WTC11 (cell line): ENCODE measurements at regions not wholly inside any gene's neighbourhood (a gene's known extent, or its start where the extent isn't known, plus 50 kb on each side); places are given as distances from the start of the nearest gene placed in this dataset.

Source experiments
- CREB1 ChIP-seq: sonication (generic); formaldehyde crosslinking; IDR thresholded peaks from 2 replicates; pipeline ENCODE4 v1.8.0; 2023; ENCODE audit warnings: mild to moderate bottlenecking, missing genetic modification reagents
- ESRRA ChIP-seq: sonication (generic); formaldehyde crosslinking; IDR thresholded peaks from 2 replicates; pipeline ENCODE4 v1.8.1; 2022; ENCODE audit warnings: mild to moderate bottlenecking, missing genetic modification reagents, borderline replicate concordance
- JUN ChIP-seq: sonication (generic); formaldehyde crosslinking; IDR thresholded peaks from 2 replicates; pipeline ENCODE4 v1.8.0; 2023; ENCODE audit warnings: mild to moderate bottlenecking, missing genetic modification reagents
- KAT7 ChIP-seq: sonication (generic); formaldehyde crosslinking; IDR thresholded peaks from 2 replicates; pipeline ENCODE4 v1.8.1; 2023; ENCODE audit warnings: missing genetic modification reagents, mild to moderate bottlenecking, borderline replicate concordance
- SP1 ChIP-seq: sonication (generic); formaldehyde crosslinking; conservative IDR thresholded peaks from 2 replicates; pipeline ENCODE4 v1.8.1; 2022; ENCODE audit warnings: missing genetic modification reagents
- ZNF219 ChIP-seq: sonication (generic); formaldehyde crosslinking; IDR thresholded peaks from 2 replicates; pipeline ENCODE4 v1.8.0; 2023; ENCODE audit warnings: missing genetic modification reagents, mild to moderate bottlenecking, borderline replicate concordance
- TF ChIP-seq, protein P1 (sequence below): sonication (generic); formaldehyde crosslinking; IDR thresholded peaks from 2 replicates; pipeline ENCODE4 v1.8.0; 2022; ENCODE audit warnings: missing genetic modification reagents
- TF ChIP-seq, protein P2 (sequence below): fragments of 200-600 bp; IDR thresholded peaks from 2 replicates; pipeline ENCODE4 v1.8.0; 2022; ENCODE audit warnings: antibody characterized with exemption
- TF ChIP-seq, protein P3 (sequence below): fragments of 250-450 bp; sonication (Bioruptor Pico); IDR thresholded peaks from 2 replicates; pipeline ENCODE4 v1.9.0; 2021; ENCODE audit warnings: mild to moderate bottlenecking, borderline replicate concordance

DNA sequence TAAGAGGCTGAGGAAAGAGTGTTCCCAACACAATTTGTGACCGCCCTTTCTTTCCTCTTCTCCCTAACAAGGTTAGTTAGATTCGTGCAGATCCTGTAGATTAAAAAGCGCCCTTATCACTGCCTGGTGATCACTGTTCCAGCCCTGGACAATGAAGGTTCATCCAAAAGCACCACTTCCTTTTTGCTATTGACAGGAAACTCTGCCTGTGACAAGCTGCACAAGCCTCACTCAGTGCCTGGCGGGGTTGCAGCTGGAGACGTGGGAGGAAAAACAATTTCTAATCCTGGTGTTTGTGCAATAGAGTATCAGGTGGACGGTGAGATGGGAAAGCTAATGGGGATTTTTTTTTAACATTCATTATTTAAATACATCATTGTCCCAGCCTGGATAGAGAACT is 105.9 kb upstream of the CAV2 start:
- TF ChIP-seq, protein P1, sequence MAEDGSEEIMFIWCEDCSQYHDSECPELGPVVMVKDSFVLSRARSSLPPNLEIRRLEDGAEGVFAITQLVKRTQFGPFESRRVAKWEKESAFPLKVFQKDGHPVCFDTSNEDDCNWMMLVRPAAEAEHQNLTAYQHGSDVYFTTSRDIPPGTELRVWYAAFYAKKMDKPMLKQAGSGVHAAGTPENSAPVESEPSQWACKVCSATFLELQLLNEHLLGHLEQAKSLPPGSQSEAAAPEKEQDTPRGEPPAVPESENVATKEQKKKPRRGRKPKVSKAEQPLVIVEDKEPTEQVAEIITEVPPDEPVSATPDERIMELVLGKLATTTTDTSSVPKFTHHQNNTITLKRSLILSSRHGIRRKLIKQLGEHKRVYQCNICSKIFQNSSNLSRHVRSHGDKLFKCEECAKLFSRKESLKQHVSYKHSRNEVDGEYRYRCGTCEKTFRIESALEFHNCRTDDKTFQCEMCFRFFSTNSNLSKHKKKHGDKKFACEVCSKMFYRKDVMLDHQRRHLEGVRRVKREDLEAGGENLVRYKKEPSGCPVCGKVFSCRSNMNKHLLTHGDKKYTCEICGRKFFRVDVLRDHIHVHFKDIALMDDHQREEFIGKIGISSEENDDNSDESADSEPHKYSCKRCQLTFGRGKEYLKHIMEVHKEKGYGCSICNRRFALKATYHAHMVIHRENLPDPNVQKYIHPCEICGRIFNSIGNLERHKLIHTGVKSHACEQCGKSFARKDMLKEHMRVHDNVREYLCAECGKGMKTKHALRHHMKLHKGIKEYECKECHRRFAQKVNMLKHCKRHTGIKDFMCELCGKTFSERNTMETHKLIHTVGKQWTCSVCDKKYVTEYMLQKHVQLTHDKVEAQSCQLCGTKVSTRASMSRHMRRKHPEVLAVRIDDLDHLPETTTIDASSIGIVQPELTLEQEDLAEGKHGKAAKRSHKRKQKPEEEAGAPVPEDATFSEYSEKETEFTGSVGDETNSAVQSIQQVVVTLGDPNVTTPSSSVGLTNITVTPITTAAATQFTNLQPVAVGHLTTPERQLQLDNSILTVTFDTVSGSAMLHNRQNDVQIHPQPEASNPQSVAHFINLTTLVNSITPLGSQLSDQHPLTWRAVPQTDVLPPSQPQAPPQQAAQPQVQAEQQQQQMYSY (CRISPR knock-in tag), result no peak
- TF ChIP-seq, protein P2, sequence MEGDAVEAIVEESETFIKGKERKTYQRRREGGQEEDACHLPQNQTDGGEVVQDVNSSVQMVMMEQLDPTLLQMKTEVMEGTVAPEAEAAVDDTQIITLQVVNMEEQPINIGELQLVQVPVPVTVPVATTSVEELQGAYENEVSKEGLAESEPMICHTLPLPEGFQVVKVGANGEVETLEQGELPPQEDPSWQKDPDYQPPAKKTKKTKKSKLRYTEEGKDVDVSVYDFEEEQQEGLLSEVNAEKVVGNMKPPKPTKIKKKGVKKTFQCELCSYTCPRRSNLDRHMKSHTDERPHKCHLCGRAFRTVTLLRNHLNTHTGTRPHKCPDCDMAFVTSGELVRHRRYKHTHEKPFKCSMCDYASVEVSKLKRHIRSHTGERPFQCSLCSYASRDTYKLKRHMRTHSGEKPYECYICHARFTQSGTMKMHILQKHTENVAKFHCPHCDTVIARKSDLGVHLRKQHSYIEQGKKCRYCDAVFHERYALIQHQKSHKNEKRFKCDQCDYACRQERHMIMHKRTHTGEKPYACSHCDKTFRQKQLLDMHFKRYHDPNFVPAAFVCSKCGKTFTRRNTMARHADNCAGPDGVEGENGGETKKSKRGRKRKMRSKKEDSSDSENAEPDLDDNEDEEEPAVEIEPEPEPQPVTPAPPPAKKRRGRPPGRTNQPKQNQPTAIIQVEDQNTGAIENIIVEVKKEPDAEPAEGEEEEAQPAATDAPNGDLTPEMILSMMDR, result no peak
- no peak for TF ChIP-seq KAT7 (CRISPR knock-in tag)
- TF ChIP-seq ESRRA (CRISPR knock-in tag), result no peak
- no peak for TF ChIP-seq ZNF219 (CRISPR knock-in tag)
- TF ChIP-seq CREB1 (CRISPR knock-in tag), result no peak
- TF ChIP-seq, protein P3, sequence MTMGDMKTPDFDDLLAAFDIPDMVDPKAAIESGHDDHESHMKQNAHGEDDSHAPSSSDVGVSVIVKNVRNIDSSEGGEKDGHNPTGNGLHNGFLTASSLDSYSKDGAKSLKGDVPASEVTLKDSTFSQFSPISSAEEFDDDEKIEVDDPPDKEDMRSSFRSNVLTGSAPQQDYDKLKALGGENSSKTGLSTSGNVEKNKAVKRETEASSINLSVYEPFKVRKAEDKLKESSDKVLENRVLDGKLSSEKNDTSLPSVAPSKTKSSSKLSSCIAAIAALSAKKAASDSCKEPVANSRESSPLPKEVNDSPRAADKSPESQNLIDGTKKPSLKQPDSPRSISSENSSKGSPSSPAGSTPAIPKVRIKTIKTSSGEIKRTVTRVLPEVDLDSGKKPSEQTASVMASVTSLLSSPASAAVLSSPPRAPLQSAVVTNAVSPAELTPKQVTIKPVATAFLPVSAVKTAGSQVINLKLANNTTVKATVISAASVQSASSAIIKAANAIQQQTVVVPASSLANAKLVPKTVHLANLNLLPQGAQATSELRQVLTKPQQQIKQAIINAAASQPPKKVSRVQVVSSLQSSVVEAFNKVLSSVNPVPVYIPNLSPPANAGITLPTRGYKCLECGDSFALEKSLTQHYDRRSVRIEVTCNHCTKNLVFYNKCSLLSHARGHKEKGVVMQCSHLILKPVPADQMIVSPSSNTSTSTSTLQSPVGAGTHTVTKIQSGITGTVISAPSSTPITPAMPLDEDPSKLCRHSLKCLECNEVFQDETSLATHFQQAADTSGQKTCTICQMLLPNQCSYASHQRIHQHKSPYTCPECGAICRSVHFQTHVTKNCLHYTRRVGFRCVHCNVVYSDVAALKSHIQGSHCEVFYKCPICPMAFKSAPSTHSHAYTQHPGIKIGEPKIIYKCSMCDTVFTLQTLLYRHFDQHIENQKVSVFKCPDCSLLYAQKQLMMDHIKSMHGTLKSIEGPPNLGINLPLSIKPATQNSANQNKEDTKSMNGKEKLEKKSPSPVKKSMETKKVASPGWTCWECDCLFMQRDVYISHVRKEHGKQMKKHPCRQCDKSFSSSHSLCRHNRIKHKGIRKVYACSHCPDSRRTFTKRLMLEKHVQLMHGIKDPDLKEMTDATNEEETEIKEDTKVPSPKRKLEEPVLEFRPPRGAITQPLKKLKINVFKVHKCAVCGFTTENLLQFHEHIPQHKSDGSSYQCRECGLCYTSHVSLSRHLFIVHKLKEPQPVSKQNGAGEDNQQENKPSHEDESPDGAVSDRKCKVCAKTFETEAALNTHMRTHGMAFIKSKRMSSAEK, result no peak
- no peak for TF ChIP-seq SP1 (CRISPR knock-in tag)
- no peak for TF ChIP-seq JUN
